DMS 273 (cell line): ENCODE measurements at regions not wholly inside any gene's neighbourhood (a gene's known extent, or its start where the extent isn't known, plus 50 kb on each side); places are given as distances from the start of the nearest gene placed in this dataset.

Source experiments
- DNase-seq: peaks from one replicate; lab custom pipeline; 2025; ENCODE audit not compliant: unreplicated experiment; lab: John Stamatoyannopoulos, UW

DNA sequence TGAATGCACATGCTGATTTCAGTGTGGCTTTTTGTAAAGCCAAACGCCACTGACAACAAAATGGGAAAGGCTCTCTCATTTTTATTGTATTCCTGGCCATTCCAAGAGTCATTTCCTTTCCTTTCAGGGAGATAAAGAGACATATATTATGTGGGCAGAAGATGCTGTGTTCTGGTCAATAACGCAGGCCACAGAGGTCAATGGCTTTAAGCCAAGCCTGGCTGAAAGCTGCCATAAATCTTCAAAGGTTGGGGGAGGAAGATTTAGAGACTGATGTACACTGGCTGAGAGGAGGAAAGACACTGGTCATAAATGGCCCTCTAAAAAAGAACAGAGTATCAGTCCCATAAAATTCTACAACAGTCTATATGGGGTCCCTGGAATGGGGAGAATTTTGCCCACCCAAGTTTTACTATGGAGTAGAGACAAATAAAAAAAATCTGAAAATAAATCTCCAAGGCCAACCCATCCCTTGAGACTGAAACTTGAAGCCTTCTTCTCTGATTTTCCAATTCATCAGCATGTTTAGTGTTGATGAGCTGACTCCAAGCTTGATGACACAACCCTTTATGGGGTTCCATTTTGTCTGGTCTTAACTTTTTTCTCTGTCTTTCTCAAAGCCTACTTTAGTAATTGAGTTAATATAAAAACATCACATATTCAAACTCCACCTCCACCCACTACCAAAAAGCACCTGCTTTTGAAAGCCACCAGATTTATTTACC, 152.1 kb upstream of the SLC24A2 start:
- DNase-seq = no peak

DNA sequence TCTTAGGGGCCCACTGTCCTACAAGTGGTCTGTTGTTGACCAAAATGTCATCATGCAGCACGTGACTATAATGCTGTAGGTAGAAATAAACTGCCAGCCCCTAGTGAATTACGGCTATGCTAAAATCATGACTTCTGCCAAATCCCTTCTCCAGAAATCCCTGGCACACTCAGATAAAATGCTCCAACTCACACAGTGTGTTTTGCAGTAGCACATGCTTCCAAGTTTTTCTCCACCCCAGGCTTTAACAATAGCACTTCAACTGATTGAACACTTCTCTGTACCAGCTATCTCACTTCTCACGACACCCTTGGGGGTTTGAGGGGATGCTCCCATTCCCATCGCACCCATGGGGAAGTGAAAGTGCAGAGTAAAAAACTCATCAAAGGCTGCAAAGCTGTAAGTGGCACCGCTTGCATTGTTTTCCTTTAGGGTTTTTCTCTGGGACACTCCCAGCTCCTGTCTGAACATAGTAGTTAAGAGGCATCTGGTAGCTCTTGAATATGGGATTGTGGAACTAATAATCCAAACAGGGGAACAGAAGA, 151.0 kb upstream of the SLC24A2 start:
- no peak for DNase-seq

DNA sequence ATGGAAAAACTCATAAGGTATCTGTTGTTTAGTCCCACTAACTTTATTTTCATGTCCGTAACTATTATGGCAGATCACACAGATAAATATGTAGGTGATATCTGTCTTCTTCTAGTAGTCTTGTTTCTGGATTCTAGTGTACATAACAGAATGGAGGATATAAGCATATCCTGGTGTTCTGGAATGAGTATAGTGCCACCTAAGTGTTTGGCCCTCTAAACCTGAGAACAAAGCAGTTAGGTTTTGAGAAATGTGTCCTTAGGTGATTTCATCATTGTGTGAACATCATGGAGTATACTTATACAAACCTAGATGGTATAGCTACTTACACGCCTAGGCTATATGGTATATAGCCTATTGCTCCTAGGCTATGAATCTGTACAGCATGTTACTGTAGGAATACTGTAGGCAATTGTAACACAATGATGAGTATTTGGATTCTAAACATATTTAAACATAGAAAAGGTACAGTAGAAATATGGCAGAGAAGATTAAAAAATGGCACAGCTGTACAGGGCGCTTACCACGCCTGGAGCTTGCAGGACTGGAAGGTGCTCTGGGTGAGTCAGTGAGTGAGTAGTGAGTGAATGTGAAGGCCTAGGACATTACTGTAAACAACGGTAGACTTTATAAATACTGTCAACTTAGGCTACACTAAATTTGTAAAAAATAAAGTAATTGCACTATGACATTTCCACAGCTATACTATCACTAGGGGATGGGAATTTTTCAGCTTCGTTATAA, 150.3 kb upstream of the SLC24A2 start:
- no peak for DNase-seq

DNA sequence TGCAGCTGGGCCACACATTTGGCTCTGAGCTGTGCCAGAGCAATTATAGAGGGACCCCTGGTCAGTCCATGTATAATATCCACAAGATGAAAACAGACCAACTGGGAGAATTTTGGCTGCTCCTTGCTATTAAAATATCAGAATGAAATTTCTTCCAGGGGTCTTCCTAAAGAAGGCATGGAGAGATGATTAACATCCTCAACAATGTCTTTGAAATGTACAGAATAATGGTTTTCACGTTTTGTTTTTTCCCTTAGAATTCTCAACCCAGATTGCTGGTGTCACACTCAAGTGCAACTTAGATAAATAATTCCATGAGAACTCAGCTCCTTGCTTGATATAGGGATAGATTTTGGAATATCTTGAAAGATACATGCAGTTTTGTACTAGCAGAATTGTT, 148.3 kb upstream of the SLC24A2 start:
- no peak for DNase-seq

DNA sequence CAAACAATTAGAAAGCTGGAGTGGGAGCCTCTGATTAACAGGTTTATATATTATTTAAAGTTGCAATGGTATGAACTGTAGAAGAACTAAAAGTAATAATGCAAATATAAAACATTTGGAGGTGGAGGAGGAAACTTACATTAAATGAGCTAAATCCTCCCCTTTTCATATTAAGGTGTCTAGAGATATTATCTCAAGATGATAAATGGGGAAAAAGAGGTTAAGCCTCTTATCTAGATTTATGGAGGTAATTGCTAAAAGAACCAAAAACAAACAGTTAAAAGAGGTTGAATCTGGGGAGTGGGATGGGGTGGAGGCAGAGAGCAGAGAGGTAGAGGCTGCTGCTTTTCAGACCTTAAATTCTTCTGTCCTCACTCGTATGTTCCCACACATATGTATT, 147.8 kb upstream of the SLC24A2 start:
- no peak for DNase-seq

DNA sequence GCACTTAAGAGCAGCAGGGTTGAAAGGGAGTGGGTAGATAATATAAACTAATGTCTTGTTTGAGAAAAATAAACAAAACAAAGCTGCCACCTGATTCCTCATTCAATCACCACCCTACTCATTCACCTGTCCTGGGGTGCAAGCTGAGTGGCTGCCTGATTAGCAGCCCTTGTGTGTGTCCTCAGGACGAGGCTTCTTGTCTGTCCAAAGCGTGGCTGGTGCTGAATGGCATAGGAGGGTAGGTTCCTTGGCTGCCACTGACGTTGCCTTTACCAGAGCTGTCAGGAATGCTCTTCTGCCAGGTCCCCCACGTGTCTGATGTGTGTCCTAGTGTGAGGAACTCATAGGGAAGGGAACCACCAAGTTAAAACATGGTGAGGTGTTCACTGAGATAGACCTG, 146.6 kb upstream of the SLC24A2 start:
- no peak for DNase-seq

DNA sequence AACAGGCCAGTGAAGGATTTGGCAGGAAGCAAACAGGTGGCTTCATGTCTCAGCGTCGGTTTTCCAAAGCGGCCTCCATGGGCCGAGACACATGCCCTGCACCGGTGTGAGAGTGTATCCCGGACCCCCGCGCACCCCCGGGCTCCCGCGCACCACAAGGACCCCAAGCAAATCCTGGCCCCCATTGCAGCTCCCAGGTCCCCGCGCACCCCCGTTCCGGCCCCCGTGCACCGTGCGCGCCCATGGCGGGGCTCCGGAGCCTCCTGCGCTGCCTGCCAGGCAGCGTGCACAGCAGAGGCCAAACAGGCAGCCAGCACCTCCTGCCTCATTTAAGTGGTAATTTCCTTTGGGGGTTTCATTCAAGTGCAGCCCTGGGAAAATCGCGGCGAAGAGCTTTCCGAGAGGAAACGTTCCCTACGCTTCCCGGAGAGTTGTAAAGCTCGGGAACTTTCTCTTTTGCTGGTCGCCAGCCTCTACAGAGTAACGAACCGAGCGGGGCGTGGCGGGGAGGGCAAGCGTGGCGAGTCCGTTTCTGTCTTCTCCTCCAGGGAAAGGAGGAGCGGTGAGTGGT, 145.5 kb upstream of the SLC24A2 start:
- DNase-seq = no peak

DNA sequence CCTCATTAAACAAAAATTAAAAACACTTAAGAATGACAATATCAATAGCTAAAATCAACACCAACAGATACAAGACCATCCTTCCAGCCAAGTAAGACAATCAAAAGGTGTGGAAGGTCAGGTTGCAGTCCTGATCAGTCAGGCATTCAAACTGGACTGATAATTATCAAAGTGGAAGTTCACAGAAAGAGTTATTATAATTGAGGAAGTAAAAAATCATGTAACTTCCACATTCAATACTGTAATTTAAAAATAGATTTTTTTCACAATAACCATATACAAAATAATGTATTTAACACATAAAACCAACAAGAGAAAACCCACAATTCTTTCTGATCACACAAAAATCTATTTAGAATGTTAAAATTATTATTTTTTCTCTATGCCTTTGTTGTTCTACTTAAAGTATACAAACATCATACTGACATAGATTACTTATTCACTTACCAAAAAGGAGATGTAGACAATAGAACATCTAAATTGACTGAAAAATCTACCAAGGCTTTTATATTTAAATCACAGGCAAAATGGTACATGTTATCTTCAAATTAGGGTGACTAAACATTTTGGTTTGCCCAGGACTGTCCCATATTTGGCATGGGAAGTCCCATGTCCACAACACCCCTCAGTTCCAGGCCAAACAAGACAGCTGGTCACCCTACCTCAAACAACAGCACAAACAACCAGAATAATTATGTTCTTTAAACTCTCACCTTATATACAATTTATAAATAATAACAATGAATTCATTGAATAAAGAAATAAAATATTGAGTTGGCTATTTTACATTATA, 142.5 kb upstream of the SLC24A2 start:
- DNase-seq = no peak

DNA sequence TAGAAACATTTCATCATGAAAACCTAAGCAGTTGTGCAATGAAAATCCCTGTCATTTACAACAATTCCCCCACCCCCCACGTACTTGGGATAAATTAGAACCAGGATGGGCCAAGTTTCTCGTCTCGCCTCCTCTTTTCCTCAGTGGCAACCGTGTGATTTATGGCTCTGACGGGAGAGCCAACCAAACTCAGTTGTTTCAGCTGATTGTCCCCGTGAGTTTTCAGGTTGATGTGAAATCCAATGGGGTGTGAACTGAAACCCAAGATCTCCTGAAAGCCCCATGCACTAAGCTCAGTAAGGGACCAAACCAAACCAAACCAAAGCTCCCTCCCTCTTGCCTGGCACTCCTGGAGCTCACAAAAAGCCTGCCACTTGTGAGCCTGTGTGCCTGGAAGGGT, 138.7 kb upstream of the SLC24A2 start:
- no peak for DNase-seq

DNA sequence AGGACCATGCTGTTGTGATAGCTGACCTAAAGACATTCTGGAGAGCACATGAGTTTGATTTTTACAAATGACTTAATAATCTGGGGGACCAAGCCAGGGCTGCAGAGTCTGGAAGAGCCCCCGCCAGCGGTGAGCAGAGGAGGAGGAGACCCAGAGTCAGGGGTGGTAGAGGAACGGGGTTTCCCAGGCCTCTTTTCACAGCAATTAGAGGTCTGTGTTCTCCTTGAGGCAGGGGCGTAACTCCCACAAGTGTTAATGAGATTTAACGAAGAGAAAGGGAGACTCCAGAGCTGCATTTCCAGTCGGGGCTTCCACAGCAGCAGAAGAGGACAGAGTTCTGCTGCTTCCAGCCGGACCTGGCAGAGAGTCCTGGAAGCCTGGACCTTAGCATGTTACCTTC, 137.9 kb upstream of the SLC24A2 start:
- DNase-seq = no peak

DNA sequence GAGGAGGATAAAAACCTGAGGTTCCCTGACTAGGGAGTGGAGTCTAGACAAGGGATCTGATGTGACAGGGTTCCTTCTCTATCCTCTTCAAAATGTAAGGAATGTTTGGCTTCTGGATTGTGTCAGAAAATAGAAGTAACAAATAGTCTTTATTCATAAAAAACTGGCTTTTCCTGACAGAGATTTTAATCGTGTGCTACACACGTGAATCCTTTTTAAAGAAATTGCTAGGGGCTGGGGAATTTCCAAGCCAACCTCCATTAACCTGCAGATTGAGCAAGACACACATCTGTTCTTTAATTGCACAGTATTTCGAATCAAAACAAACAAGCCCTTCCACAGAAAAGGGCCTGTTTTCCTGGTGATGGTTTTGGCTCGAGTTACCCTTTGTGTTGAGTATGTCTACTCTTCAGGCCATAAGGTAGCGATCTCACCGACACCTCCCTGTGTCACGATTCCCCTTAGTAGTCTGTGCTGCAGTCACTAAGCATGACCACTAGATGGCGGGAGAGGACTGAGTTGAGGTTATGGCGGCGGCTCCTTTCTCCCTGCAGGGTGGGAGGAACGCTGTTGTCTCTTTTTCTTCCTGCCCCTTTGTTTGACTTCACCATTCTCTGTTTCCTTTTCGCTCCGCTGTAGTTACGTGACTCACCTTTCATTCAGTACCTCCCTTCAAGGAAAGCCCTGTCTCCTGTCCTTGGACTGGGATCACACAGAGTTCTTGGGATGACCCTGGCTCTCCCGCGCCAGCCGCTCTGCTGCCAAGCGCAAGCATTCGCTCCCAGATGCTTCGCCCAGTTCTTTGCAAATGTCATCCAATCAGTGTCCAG, 137.1 kb upstream of the SLC24A2 start:
- peak; percentile 90 for DNase-seq

DNA sequence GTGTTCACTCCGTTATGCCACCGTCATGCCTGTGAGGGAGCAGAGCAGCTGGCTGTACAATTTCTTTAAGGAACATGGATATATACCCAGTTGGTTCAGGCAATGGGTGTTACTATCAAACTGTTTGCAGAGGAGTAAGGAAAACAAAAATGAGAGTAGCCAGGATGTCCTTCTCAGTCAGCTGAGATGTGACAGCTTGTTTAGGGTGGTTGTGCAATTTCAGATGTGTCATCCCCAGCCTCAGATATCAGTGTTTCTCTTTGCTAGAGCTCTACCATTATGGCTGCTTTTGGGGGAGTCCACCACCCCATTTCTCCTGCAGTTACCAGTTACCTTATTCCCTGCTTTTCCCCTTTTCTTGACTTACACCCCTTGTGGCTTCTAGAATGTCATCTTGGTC, 135.2 kb upstream of the SLC24A2 start:
- no peak for DNase-seq

DNA sequence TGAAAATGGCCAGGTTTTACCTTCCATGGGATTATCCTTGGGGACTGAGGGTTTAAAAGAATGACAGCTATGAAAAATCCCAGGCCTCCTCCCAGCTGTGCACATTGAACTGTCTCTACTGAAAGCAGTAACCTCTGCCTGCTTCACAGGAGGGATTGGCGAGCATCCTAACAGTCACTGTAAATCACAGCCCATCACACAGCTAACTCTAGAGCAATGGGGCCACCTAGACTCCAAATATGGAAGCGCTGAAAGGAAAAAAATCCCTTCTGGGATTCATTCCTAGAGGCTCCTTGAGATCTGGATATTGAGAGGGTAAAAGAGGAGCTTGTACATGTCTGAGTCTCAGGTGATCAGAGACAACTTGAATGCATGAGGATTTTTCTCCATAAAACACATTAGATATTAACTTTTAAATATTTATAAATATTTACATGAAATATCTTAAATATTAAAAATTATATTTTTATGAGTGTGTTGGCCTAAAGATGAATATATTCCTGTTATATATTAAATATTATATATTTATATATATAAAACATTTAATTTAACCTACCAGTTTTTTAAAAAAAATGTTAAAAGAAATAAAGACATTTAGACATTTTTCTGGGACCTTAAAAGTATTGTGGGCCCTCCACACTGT, 133.8 kb upstream of the SLC24A2 start:
- DNase-seq = peak; percentile 91

DNA sequence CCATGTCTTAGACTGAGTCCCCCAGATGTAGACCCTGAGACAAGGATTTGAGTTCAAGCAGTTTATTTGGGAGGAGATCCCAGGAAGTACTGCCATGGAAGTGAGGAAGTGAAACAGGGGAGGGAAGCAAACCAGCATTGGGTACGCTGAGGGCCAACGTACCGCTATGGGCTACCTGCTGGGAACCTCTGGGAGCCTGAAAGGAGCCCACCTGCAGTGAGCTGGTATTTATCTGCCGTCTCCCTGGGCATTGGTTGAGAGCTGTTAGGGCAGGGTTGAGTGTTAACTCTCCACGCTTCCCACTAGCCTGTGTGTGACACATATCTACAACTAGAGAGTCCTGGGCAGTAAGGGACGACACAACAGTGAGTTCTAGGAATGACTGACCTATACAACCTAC, 131.6 kb upstream of the SLC24A2 start:
- DNase-seq = no peak

DNA sequence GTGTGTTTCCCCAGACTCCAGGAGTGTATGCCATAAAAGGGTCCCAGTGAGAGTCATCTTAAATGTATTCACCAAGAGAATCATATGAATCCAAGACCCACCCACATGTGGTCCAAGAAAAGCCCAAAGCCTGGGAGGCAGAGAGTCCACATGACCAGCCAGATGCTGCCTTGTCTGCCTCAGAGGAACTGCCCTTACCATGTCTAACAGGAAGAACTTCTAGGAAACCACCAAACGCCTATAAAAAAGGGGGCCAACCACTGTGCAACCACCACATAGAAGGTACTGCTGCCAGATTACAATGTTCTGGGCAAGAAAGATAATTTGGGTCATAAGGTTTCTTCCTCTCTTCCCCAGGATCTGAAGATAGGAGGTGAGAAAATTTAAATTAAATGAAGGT, 129.8 kb upstream of the SLC24A2 start:
- no peak for DNase-seq

DNA sequence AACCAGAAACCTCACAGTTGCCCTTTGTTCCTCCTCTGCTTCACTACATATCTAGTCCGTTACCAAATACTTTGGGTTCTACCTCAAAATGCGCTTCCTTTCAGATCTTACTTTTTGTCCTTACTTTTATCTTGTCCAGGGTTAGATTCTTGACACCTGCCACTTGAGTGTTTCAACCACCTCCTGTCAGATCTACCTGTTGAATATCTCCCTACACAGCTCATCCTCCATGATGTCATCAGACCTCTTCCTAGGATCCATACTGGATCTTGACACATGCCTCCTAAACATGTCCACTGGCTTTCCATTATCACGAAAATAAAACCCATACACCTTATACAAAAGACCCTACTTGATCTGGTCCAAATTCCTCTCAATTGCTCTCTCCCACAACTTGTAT, 125.2 kb upstream of the SLC24A2 start:
- DNase-seq = no peak

DNA sequence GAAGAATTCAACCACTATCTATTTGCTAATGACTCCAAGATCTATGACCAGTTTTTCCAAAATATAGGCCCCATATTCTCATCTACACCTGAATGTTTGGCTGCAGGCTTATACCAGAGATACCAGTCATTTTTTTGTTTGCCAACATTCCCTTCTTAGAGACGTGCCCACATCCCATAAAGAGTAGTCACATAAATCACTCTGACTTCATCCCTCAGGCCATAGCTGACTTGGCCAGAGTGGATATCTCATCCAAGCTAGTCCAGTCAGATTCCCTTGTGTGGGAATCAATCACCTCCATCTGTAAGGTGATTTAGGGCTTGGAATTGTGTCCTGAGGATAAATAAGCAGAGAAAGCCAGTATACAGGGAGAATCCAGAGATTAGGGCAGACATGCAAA, 124.3 kb upstream of the SLC24A2 start:
- DNase-seq = no peak

DNA sequence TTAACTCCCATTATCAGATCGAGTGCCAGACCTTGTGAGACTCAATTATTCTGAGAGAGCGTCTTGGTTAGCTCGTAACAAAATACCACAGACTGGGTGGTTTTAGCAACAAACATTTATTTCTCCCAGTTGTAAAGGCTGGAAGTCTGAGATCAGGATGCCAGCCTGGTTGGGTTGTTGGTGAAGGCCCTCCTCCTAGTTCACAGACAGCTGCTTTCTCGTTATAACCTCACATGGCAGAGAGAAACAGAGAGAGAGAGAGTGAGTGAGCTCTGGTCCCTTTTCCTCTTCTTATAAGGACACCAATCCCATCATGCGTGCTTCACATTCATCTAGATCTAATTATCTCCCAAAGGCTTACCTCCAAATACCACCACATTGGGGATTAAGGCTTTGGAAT, 114.2 kb upstream of the SLC24A2 start:
- no peak for DNase-seq

DNA sequence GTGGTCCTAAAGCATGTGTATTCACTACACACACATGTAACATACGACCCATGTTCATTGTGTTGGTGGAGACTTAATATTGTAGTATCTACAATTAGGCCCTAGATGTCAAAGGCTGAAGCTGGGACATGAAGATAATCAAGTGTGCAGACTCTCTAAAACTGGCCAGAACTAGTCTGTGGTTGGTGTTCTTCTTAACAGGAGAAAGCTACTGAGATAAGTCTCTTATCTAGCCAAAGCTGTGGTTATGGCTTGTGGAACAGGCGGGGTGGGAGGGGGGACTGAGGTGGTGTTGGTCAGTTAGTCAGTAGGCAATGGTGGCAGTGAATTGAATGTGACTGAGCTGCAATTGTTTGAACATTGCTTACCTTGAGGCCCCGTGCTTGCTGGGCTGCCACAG, 112.7 kb upstream of the SLC24A2 start:
- DNase-seq = no peak

DNA sequence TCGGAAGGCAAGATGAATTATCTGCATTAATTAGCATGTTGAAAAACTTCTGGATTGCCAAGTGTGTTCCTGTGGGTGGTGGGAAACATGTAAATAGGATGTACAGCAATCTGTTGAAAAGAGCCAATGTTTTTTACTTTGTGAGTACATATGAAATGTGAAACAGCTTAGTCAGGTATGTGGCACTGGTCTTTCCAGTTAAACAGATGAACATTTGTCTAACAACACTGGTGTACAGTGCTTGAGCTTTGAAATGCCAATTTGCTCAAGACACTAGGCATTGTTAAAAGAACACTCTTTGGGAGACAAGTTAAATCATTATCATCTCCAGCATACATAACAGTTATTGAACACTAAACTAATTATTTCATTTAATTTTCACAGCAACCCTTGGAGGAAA, 107.3 kb upstream of the SLC24A2 start:
- DNase-seq = no peak
